Activated T-cell treated with anti-CD3 and anti-CD28 coated beads for 4 hours (primary cell): ENCODE measurements at regions not wholly inside any gene's neighbourhood (a gene's known extent, or its start where the extent isn't known, plus 50 kb on each side); places are given as distances from the start of the nearest gene placed in this dataset.
"Not testable (repeated sequence)": the region's sequence is repeated elsewhere in the genome, so short reads cannot be mapped to it uniquely, and the experiment has no call there.

Experiments
- DNase-seq: peaks from one replicate; pipeline ENCODE4 v3.0.0-alpha.2; 2020

DNA sequence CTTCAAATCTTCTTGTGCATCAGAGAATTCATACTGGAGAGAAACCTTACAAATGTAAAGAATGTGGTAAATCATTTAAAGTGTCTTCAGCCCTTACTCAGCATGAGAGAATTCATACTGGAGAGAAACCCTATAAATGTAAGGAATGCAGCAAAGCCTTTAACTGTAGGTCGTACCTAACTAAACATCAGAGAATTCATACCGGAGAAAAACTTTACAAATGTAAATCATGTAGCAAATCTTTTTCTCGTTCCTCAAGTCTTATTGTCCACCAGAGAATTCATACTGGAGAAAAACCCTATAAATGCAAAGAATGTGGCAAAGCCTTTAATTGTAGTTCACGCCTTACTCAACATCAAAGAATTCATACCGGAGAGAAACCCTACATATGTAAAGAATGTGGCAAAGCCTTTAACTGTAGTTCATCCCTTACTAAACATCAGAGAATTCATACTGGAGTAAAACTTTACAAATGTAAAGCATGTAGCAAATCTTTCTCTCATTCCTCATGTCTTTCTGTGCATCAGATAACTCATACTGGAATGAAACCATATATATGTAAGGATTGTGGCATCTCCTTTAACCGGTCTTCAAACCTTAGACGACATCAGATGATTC, 118.5 kb upstream of the ZNF267 start:
- DNase-seq = no peak

DNA sequence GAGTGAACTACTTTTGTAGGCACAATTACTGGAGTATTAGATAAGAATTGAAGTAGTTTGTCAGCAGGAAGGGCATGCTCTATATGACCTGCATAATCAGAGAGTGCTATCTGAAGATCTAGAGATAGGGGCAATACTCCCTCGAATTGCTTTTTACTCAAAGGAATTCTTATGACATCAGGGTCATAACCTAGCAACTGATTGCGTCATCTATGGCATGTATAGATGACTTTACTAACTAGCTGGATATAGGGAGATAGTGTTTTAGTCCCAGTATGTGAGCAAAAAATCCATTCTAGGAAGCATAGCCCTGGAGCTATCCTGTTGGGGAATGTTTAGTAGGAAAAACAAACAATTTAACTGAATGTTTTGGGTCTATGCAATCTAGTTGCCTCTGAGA, 109.5 kb upstream of the ZNF267 start:
- no peak for DNase-seq

DNA sequence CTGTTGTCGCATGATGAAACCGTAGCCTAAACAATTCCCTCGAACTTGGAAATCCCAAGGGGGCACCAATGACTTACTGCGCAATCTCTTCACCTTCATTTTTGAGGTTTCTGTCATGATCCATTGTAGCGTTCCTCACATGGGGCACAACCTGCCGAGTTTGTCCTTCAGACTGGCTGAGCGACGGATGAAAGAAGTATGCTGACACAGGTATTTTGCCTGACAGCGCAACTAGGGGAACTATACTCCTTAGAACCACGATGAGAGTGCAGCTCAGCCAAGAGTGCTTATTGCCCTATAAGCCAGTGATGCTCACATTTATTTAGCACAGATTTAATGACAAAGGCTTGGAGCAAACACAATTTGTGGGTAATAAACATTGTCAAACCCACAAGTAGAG, 106.3 kb upstream of the ZNF267 start:
- no peak for DNase-seq

DNA sequence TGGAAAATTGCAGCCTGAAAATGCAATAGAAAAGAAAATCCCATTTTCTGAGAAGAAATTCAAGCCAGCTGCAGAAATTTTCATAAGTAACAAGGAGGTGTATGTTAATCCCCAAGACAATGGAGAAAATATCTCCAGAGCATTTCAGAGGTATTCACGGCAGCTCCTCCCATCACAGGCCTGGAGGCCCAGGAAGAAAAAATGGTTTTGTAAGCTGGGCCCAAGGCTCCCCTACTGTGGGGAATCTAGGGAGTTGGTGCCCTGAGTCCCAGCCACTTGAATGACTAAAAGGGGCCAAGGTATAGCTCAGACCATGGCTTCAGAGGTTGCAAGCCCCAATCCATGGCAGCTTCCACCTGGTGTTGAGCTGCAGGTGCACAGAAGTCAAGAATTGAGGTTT, 93.3 kb upstream of the ZNF267 start:
- no peak for DNase-seq

DNA sequence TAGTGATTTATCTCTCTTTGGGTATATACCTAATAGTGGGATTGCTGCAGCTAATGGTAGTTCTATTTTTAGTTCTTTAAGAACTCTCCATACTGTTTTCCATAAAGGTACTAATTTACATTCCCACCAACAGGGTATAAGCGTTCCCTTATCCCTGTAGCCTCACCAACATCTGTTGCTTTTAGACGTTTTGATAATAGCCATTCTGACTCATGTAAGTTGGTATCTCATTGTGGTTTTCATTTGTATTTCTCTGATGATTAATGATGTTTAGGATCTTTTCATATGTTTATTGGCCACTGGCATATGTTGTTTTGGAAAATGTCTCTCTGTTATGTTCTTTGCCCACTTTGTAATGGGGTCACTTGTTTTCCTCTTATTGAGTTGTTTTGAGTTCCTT, 88.5 kb upstream of the ZNF267 start:
- no peak for DNase-seq

DNA sequence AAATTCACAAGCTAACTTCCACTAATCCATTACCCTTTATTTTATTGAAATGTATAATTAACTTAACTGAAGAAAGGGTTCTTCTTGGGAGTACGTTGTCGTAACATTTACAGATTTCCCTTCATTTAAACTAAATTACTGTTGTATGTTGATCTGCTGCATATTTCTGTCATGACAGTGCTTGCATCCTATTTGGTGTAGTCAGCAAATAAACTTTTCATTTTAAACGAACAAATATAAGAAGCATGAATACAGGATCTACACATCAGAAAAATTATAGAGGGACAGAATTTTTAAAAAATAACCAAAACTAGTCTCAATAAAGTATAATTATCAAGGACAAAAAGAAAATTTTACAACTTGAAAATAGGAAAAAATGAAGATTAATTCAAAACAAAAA, 66.5 kb upstream of the ZNF267 start:
- no peak for DNase-seq

DNA sequence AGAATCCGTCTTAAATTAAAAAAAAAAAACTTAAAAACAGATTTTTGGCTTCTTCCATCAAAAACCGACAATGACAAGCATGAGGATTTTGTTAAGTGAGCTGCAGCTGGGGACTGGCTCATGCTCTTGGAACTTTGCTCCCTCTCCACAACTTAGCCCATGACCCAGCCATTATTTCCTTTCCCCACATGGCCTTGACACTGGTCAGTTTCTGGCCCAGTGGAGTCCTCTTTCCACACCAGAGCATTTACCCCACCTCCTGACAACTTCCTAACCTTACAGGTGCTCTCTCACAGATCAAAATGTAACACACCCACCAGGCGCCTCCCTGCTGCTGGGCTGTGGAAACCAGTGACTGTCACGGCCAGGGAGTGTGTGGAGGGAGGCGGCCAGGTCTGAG, 62.7 kb upstream of the ZNF267 start:
- DNase-seq = no peak

DNA sequence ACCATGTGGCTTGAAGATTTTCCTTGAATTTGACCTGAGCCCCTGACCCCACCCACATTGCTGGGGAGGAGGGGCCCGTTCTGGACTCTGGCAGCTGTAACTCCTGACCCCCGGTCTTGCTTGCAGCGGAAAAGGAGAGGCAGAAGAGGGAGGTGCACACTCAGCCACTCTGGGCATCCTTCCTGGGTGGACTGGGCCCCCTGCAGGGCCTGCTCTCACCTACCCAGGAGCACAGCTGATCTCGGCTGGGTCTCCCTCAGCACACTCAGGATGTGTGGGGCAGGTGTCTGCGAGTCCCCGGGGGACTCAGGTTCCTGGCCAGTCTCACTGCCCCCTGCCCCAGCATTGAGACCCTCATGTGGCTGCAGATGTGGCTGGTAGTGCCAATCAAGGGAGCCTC, 57.5 kb upstream of the ZNF267 start:
- not testable (repeated sequence) for DNase-seq

DNA sequence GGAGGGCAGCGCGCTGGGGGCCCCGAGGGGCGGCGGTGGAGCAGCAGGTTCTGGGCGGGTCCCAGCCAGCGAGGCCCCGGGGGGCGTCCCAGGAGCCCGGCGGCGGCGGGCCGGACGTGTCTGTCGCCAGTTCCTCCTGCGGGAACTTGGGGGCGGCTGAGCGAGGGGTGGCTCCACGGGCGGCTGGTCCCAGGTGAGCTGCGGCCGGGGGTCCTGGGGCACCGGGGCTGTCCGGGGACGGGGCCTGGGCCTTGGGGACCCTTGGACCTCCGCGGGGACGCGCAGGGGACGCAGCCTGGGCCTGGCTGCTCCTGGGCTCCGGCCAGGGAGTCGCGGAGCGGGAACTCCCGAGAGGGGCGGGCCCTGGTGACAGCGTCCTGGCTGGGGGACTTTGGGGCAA, 54.2 kb upstream of the ZNF267 start:
- DNase-seq = no peak

DNA sequence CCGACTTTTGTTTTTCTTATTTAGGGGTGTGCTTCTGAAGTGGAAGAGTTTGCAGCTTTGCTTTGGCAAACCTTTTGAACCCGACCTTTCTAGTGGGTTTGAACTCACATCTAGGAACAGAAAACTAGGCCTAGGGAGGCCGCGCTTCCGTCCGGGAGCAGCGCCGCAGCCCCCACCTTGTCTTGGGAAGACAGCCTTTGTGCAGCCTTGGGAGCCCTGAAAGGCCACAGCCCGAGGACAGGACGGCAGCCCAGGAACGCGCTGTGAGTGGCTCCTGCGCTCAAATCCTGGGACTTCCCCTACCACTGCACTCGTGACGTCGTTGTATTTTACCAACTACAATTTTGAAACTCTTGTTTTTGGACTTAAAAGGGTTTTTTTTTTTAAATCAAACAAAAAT, 53.7 kb upstream of the ZNF267 start:
- no peak for DNase-seq
